Stimulated activated CD4-positive, alpha-beta T cell treated with anti-CD3 and anti-CD28 coated beads, Interleukin-15, amount 100 ng/mL, for 24 hours (primary cell): ENCODE measurements at regions not wholly inside any gene's neighbourhood (a gene's known extent, or its start where the extent isn't known, plus 50 kb on each side); places are given as distances from the start of the nearest gene placed in this dataset.

Source experiments
- DNase-seq: peaks from one replicate; pipeline ENCODE4 v3.0.0-alpha.2; 2020

DNA sequence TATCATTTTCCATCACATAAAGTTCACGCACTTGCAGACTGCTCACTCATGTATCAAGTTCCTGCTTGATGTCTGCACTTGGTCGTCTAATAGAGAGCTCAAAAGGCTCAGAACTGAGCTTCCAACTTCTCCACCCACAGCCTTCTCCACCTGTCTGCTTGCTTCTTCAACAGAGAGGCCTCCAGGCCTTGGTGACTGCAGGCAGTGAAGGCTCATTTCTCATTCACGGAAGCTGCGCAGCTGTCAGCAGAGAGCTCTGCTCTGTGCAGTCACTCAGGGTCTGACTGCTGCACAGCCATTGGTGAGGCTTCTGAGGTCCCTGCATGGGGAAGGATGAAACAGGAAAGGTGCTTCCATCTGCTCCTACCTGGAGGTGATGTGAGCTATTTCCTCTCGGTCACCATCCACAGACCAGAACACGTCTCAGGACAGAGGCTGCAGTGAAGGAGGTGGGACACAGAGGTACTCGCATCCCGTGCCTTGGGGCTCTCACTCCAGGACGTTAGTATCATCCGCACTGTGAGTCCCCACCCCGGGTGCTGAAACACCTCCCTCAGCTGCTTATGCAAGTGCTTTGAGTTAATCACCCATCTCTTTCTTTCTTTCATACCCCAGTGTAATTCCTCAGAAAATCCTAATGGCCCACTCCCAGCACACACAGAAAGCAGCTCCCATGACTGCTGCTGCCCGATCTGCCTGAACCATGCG is 126.2 kb downstream of the TMEM18 start:
- DNase-seq, result no peak

DNA sequence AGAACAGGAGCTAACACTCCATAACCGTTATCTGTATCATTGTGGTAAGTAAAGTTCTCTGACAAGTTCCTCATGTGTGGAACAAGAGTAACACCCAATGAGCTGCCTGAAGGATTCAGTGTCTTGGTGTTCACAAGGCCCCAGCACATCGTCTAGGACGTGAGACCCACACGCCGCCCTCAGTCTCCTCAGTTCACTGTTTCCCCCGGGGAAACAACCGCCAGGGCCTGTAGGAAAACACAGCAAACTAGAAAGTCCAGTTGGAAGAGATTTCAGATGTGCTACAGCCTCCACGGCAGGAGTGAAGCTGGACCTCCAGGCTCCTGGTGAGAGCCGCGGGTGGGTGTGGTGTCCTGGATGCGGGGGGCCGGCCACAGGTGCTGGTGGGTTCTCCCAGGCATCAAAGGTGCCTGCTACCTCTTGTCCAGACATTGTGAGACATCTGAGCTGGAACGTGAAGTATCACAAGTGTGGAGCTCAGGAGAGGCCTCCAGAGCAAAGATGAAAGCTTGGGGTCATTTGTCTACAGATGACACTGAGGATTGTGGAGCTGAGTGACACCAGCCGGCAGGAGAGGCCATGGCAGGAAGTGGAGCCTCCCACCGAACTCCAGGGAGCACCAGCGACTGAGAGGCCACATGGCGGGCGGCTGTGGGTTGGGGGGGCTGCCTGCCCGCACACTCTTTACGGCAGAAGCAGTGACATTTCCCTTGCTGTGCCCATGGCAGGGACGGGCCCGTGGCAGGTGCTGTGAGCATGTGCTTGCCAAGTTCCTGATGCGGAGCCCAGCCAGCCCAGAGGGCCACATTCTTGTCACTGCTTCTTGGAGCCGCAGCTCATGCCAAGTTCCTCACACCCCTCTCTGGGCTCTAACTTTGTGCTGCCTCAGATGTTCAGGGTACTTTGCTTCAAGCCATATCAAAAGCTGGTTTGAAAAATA is 131.2 kb downstream of the TMEM18 start:
- DNase-seq, result no peak

DNA sequence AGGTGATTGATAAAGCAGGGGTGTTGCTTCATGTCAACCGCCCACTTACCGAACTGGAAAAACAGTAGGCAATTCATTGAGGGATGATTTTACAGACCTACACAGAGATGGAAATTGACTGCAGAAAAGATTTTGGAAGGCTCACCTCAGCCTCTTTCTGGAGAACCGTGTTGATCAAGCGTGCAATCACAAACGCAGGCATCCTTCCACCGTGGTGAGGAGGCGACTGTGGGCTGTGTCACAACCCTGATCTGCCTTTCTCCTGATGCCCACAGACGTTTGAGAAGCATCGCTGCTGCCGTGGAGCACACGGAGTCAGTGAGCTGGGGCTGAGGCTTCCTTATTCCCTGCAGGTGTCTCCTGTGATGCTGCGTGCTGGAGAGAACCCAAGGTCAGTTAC is 132.0 kb downstream of the TMEM18 start:
- no peak for DNase-seq

DNA sequence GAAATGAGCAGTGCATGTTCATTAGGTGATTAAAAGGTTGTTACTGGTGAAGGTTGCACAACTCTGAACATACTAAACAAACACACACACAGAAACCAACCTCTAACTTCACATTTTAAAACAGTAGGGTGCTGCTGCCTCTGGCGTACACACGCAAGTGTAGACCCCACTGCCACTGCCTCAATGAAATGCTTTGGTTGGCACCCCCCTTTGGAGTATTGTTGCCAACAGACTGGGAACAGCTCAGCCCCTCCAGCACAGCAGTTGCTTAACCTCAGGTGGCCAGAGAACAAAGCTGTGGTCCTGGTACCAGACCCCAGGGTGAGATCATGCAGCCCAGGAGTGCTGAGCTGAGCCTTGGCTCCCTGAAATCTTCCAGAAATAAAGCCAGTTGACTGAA is 138.6 kb downstream of the TMEM18 start:
- DNase-seq, result no peak

DNA sequence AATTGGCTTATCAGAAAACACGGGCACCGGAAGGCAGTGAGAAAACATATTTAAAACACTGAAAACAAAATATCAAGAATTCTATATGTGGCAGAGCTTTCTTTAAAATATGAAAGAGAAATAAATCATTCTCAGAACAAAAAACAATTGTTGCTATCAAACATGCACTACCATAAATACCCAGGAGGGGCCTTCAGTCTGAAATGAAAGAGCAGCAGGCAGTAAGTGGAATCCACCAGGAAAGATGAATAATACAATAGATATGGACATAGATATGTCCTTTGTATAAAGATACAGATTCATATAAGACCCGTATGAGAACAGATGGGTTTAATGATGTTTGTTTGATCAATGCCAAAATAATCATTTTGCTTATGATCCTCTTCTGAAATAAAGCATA is 142.0 kb downstream of the TMEM18 start:
- no peak for DNase-seq

DNA sequence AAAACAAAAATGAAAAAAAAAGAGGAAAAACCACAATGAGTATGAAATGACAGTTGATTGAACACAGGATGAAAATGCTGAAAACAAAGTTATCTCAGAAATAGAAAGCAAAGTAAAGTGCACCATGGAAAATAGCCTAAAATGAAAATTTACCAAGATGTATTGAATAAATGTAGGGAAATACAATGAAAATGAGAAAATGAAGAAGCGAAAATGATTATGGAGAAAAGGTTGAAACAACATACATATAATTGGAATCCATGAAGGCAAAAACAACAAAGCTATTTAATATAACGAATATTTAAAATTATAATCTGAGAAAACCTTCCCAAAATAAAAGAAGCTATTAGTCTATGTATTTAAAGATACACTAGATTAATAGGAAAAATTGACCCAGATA is 147.4 kb downstream of the TMEM18 start:
- no peak for DNase-seq

DNA sequence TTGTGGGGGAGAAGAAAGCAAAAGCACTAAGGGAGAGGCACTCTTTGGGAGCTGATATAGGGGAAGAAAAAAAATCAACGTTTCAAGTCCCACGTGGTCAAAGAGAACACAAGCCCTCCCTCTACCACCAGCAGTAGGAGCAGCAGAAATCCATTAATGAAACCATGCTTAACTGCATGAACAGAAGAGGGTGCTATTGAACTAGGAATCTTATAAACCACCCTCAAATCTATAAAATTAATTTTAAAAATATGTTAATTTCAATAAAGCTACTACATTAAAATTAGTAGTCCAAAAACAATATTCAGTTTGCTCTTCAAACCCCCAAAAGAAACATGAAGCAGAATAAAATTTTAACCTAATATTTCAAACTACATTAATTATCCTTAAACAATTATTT is 147.8 kb downstream of the TMEM18 start:
- DNase-seq, result no peak

DNA sequence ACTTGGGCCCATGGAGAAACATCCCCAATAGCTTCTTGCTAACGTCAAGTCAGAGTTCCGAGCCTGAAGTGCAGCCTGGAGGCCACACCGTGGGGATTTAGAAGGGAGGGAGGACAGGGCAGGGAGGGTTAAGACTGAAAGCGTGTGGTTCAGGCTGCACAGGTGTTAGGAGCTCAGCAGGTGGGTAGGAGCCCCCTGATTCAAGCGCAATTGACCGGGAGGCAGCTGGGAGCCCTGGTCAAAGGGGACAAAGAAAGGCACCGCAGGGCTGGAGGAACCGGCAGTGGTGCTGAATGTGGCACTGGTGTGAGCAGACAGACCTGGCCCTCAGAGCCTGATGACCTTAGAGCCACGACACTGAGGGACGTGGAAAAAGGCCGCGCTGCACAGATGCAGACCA is 149.6 kb downstream of the TMEM18 start:
- no peak for DNase-seq

DNA sequence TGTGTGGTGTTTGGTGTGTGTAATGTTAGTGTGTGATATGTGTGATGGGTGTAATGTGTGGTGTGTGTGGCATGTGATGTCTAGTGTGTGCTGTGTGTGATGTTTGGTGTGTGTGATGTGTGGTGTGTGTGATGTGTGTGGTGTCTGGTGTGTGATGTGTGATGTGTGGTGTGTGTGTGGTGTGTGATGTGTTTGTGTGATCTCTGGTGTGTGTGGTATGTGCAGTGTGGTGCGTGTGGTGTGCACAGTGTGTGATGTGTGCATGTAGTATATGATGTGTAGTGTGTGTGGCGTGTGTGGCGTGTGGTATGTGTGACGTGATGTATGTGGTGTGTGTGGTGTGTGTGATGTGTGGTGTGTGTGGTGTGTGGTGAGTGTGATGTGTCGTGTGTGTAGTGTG is 150.3 kb downstream of the TMEM18 start:
- DNase-seq, result no peak

DNA sequence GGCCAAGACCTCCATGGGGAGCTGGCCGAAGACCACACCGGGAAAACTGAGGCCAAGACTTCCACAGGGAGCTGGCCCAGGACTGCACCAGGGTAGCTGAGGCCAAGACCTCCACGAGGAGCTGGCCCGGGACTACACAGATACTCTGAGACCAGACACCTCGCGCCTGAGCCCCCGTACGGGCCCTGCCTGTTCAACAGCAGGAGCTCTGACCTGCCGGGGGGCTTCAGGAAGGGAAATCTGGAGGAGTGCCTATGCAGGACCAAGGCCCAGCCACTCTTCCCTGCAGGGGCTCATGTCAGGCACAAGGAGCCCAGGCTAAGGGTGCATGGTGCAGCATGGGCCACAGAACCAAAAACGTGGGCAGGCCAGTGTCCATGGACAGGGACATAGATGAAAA is 151.6 kb downstream of the TMEM18 start:
- DNase-seq, result no peak

DNA sequence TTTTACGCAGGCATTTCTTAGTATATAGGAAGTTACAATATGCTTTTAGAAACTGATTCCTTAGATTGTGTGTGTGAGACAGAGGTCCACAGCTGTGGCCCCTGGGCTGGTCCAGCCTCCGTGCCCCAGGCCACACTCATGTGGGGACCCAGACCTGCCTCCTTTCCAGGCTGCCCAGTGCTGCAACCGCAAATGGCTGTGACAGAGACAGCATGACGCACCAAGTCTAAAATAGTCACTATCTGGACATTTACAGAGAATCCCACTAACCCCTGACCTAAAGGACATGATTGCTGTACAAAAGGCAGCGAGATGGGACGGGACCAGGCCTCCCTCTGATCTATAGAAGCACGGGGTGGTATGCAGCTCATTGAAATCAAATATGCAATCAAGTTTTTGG is 152.2 kb downstream of the TMEM18 start:
- no peak for DNase-seq

DNA sequence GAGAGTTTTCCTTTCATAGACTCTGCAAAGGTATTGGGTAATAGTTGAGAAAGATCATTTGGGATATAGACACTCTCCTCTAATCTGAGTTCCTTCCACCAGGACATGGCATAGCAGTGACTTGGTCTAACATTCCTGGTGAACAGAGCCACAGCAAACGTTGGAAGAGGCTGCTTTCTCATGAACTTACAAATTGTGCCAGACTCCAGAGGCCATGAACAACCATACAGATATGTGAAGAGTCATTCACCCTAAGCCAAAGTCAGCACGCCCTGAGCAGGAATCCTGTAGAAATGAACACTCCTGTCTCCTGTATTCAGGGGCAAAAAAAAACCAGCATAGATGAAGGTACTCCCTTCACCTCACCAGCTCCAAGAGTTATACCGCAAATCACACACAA is 152.8 kb downstream of the TMEM18 start:
- no peak for DNase-seq

DNA sequence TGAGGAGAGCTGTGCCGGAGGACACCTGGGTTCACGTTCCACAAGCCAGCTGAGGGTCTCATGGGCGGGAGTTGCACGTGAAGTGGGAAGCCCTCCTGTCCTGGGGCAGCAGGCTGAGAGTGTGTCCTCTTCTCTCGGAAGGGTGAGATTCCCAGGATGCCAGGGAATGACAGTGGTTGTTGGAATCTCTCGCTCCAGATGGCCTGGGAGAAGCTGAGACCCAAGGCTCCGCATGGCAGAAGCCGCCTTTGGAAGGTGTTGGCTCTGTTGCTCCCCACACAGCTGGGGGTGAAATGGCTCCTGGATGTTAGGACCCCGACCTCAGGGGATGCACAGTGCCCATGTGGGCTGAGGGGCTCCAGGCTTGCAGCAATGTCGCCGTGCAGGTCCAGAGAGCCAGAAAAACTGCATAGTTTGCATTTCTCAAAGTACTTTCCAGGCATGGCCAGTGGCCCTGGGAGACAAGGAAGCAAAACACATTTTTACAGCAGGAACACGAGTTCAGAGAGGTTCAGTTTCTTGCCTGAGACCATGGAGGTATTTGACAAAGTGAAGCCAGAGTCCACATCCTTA is 153.4 kb downstream of the TMEM18 start:
- DNase-seq, result no peak

DNA sequence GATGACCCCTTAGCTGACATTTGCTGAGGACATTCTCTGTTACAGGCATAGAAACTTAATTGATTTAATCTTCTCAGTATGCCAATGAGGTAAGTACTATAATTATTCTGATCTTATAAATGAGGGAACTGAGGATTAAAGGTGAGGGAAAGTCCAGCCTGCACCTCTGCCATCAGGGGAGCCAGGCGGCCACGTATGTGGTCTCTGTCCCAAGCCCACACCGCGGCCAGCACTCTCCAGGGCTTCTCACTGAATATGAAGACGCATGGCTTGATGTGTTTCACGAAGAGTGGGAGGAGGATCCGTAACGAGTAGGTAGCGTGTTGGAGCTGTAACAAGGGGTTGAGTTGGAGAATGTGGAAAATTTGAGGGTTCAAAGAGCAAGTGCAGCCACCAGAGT is 154.4 kb downstream of the TMEM18 start:
- no peak for DNase-seq

DNA sequence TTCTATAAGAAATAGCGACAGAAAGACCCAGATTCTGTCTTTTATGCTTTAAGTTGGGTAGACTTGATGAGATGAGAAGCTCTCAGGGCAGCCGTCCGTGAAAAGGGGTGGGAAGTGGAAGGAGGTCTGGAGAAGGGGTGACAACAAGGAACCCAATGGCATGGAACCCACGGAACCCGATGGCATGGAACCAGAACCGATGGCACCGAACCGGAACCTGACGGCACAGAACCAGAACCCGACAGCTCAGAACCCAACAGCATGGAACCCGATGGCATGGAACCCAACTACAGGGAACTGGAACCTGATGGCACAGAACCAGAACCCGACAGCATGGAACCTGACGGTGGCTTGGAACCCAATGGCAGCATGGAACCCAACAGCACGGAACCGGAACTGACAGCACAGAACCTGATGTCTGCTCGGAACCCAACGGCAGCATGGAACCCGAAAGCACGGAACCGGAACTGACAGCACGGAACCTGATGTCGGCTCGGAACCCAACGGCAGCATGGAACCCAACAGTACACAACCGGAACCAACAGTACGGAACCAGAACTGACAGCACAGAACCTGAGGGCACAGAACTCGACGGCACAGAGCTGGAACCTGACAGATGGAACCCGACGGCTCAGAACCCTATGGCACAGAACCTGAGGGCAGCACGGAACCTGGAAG is 155.2 kb downstream of the TMEM18 start:
- DNase-seq, result no peak

DNA sequence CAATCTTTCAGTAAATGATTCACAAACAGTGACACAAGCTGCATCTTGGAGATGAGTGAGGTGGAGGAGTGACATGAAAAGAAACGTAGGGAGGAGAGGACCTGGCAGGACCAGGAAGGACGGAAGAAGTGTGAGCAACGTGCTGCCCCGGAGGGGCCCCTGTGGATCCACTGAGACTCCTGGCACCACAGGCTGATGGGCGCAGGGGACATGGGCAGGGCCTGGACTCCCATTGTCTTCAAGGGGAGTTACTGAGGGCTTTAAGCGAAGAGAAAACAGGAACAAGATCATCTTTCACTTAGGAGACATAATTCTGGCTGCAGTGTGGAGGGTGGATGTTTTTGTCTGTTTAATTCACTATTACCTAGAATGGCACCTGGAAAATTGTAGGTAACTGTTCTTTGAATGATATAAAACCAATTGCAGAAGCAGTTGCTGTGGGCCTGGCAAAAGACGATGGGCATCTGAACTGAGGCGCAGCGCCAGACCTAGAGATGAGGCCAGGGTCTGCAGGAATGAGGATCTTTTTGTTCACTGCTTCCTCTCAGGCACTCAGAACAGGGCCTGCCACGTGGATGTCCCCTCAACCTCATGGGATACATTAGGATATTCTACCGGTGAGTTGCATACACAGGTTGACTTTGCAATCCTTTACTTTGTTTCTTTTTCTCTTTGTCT is 156.4 kb downstream of the TMEM18 start:
- DNase-seq, result no peak

DNA sequence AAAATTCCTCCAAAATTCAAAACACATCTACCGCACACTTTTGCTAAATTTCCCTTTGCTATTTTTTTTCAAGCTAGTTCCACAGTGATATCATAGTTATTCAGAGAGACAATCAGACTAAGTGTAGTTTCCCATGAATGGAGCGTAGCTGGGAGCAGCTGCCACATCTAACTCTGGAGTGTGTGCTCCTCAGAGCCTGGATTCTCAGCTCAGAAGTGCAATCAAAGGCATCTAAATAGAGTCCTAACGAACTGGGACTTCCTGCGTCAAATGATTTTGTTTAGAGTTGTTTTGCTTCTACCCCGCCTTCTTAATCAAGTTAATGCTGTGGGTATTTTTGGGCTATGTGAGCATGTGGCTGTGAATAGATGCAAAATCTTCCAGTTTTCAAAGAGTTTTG is 160.3 kb downstream of the TMEM18 start:
- no peak for DNase-seq

DNA sequence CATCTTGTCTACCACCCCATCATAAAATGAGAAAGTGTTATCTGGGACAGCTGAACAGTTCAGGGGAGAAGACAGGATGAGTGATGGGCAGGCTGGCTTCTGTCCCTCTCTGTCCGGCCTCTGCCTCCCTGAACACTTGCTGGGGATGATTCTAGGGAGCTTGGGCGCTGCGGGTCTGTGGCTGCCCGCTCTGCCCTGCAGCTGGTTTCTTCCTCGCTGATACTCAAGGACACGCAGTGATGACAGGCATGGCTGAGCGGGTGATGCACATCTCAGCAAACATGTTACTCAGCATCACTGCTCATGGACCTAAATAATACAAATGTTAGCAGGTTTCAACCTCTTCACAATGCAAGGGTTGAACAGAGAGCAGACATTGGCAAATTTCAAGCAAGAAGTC is 161.1 kb downstream of the TMEM18 start:
- DNase-seq, result no peak

DNA sequence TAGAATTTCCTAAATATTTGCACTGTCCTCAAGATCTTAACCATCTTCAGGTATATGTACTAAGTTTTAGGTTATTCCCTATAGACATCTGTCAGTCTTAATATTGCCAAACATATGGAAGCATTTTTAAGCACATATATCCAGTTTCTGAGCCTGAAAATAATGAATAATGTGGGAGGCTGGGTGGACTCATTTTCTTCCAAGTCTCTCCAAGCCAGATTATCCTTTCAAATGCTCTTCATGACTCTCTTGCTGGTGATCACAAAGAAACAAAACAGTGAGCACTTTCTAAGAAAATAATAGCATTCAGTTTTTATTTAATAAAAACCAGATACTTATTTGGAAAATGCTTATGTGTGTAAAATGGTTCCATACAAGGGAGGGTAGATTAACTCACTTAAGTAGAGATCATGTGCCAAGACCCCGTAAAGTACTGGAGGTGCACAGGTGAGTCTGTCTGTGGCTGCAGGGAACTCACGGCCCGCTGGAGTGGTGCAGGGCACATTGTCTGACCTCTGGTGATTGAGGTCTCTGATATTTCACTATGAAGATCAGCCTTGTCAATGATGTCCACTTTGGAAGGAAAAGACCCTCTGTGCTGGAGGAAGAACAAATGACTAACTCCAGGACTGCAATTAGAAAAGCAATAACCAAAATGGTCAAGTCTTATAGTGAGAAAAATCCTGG is 161.6 kb downstream of the TMEM18 start:
- DNase-seq, result no peak

DNA sequence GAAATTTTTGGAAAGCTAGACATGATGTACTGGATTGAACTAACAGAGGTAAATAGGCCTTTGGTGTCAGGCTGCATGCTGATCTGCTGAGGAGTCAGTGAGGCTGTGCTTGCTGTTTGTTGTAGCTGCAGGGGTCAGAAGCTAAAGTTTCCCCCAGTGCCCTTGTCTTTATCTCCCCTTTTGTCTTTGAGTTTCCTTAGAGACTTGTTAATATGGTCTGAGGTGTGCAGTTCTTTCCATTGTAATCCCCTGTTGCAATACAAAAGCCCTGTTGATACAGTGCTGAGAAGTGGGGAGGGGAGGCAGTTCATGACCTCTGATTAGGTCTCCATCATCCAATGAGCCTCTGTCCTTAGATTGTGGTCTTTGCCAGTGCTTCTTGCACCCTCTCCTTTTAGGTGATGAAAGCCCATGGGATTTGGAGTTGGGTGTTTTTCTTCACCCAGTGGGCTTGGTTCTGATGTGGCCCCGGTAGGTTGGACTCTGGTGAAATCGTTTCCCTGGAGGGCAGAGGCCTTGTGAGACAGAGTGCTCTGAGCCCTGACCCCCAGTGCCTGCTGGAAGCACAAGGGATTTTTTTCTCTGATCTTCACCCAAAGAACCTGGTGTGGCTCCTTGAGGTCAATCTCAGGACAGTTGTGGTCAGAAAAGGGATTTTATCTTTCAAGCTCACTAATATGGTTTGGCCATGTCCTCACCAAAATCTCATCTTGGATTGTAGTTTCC is 163.1 kb downstream of the TMEM18 start:
- DNase-seq, result no peak

DNA sequence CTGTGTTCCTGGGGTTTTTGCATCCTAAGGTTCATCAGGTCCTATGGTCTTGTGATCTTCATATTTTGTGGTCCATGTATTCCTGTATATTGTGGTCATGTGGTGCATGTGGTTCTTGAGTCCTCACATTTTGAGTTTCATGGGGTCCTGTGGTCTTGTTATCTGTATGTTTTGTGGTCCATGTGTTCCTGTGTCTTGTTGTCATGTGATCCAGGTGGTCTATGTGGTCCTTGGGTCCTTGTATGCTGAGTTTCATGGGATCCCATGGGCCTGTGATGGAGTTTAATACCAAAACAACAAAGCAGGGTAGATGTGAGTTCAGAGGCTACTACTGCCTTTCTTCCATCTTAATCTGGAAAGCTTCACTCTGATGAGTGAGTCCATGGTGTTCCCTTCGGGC is 166.4 kb downstream of the TMEM18 start:
- no peak for DNase-seq

DNA sequence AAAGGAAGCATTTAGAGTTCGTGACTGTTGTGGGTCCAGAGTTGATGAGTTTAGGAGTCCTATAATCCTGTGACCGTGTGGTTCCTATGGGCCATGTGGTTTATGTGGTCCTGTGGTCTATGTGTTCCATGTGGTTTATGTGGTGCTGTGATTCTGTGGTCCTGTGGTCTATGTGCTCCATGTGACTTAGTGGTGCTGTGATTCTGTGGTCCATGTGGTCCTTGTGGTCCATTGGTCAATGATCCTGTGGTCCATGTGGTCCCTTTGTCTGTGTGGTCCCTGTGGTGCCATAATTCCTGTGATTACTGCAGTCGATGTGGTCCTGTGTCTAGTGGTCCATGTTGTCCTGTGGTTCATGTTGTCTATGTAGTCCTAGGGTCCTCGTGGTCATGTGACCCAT is 167.3 kb downstream of the TMEM18 start:
- no peak for DNase-seq
